OCI-LY3 (cell line): ENCODE measurements at regions not wholly inside any gene's neighbourhood (a gene's known extent, or its start where the extent isn't known, plus 50 kb on each side); places are given as distances from the start of the nearest gene placed in this dataset.

ENCODE experiments used
- H2AFZ ChIP-seq: fragments of 200-600, 300-600 bp; shearing (Covaris generic); 2 replicates; pipeline ENCODE4 v1.6.0; 2014; ENCODE audit warnings: antibody characterized with exemption, low read depth, low read length
- H3K27ac ChIP-seq: fragments of 200-600, 300-600 bp; sonication (generic); 2 replicates; pipeline ENCODE4 v1.5.1; 2014; ENCODE audit warnings: mild to moderate bottlenecking, low read length, moderate library complexity, mixed read lengths
- H3K27me3 ChIP-seq: fragments of 200-600, 300-600 bp; sonication (generic); 2 replicates; pipeline ENCODE4 v1.6.1; 2014; ENCODE audit warnings: low read depth, low read length, mixed read lengths
- H3K36me3 ChIP-seq: fragments of 200-600, 300-600 bp; sonication (generic); replicated peaks from 2 replicates; pipeline ENCODE3; 2014; ENCODE audit warnings: low read depth, low read length, mixed read lengths
- H3K4me1 ChIP-seq: fragments of 300-600, 200-600 bp; sonication (generic); 2 replicates; pipeline ENCODE4 v1.6.1; 2014; ENCODE audit warnings: low read length, mixed read lengths
- H3K4me2 ChIP-seq: fragments of 200-600, 300-600 bp; sonication (generic); 2 replicates; pipeline ENCODE4 v1.6.1; 2014; ENCODE audit warnings: low read length, mixed read lengths
- H3K4me3 ChIP-seq: fragments of 300-600, 200-600 bp; sonication (generic); 2 replicates; pipeline ENCODE4 v1.5.1; 2014; ENCODE audit warnings: antibody characterized with exemption, mild to moderate bottlenecking, low read length, moderate library complexity
- H3K79me2 ChIP-seq: fragments of 300-600, 200-600 bp; shearing (Covaris generic); 2 replicates; pipeline ENCODE4 v1.6.1; 2014; ENCODE audit warnings: mild to moderate bottlenecking, low read length, mixed read lengths
- H3K9ac ChIP-seq: fragments of 300-600, 200-600 bp; shearing (Covaris generic); 2 replicates; pipeline ENCODE4 v1.6.0; 2014; ENCODE audit warnings: mild to moderate bottlenecking, low read length, moderate library complexity
- H3K9me3 ChIP-seq: fragments of 200-600, 300-600 bp; shearing (Covaris generic); 2 replicates; pipeline ENCODE4 v1.6.1; 2014; ENCODE audit warnings: low read length, mixed read lengths; ENCODE audit not compliant: insufficient read depth
- H4K20me1 ChIP-seq: fragments of 200-600, 300-600 bp; sonication (generic); 2 replicates; pipeline ENCODE4 v1.6.1; 2016; ENCODE audit warnings: low read length, mixed read lengths; ENCODE audit not compliant: insufficient read depth
- CTCF ChIP-seq: fragments of 200-600, 300-600 bp; sonication (generic); IDR thresholded peaks from 2 replicates; pipeline ENCODE4 v1.5.1; 2014; ENCODE audit warnings: antibody characterized with exemption, low read length, low read depth
- EZH2phosphoT487 ChIP-seq: fragments of 200-600 bp; shearing (Covaris generic); IDR thresholded peaks from 2 replicates; pipeline ENCODE4 v1.6.1; 2018; ENCODE audit warnings: antibody characterized with exemption, mixed run types, low read depth

DNA sequence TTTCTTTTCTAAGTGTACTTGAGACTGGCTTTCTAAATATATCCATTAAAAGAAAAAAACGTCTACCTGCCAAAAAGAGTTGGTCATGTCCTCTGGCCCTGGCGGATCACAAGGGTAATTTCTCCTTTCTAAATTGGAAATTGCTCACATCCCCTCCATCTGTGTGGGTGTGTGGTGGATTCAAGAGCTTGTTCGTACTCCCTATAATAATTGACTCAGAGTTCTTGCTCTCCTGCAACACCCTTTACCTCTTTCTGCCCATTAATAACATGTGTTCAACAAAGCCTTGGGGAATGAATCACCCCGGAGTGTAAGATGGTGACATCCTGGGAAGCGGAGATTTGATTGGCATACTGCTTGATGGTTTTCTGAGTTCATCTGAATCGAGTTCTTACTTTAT lies 263.8 kb downstream of the ALDH8A1 start:
- H3K4me3 ChIP-seq: no peak overlapping the region
- no peak overlapping the region for H2AFZ ChIP-seq
- no peak overlapping the region for H3K4me2 ChIP-seq
- TF ChIP-seq CTCF: no peak
- no peak for TF ChIP-seq EZH2phosphoT487
- no peak overlapping the region for H3K27ac ChIP-seq
- no peaks in the 10 kb centered on the region for H4K20me1 ChIP-seq
- no peaks in the 10 kb centered on the region for H3K36me3 ChIP-seq
- H3K9me3 ChIP-seq: no peaks in the 10 kb centered on the region
- no peaks in the 10 kb centered on the region for H3K79me2 ChIP-seq
- no peaks in the 10 kb centered on the region for H3K4me1 ChIP-seq
- H3K9ac ChIP-seq: no peak overlapping the region
- H3K27me3 ChIP-seq: 0 out of 2 replicates have a peak, but pooled peaks cover 6% of the 10 kb centered on the region

GRCh38 chr6:134684423-134684795 lies 265.5 kb downstream of the ALDH8A1 start:
- Histone ChIP-seq H3K9me3 (no peaks in the 10 kb centered on the region), H3K79me2 (no peaks in the 10 kb centered on the region), H3K27me3 (0 out of 2 replicates have a peak, but pooled peaks cover 6% of the 10 kb centered on the region), H3K4me3 (no peak overlapping the region), H3K27ac (no peak overlapping the region), H3K4me2 (no peak overlapping the region), H3K9ac (no peak overlapping the region), H3K36me3 (no peaks in the 10 kb centered on the region), H2AFZ (no peak overlapping the region), H3K4me1 (no peaks in the 10 kb centered on the region), H4K20me1 (no peaks in the 10 kb centered on the region)
- TF ChIP-seq EZH2phosphoT487: no peak
- TF ChIP-seq CTCF: no peak

GRCh38 chr6:134683783-134684422 lies 266.0 kb downstream of the ALDH8A1 start:
- Histone ChIP-seq H3K9me3 (no peaks in the 10 kb centered on the region), H3K27ac (no peak overlapping the region), H3K4me1 (no peaks in the 10 kb centered on the region), H4K20me1 (no peaks in the 10 kb centered on the region), H3K4me2 (no peak overlapping the region), H3K27me3 (0 out of 2 replicates have a peak, but pooled peaks cover 6% of the 10 kb centered on the region), H3K36me3 (no peaks in the 10 kb centered on the region), H2AFZ (no peak overlapping the region), H3K4me3 (no peak overlapping the region), H3K79me2 (no peaks in the 10 kb centered on the region), H3K9ac (no peak overlapping the region)
- TF ChIP-seq CTCF (no peak), EZH2phosphoT487 (no peak)

GRCh38 chr6:134680433-134680832 lies 269.5 kb downstream of the ALDH8A1 start:
- no peaks in the 10 kb centered on the region for H3K36me3 ChIP-seq
- no peaks in the 10 kb centered on the region for H3K4me1 ChIP-seq
- H3K9ac ChIP-seq: no peak overlapping the region
- H3K4me3 ChIP-seq: no peak overlapping the region
- no peak overlapping the region for H3K4me2 ChIP-seq
- TF ChIP-seq EZH2phosphoT487 (no peak), CTCF (no peak)
- H3K27ac ChIP-seq: no peak overlapping the region
- H4K20me1 ChIP-seq: no peaks in the 10 kb centered on the region
- no peaks in the 10 kb centered on the region for H3K9me3 ChIP-seq
- no peaks in the 10 kb centered on the region for H3K27me3 ChIP-seq
- H3K79me2 ChIP-seq: no peaks in the 10 kb centered on the region
- no peak overlapping the region for H2AFZ ChIP-seq
